ENCODE measurements at regions not wholly inside any gene's neighbourhood (a gene's known extent, or its start where the extent isn't known, plus 50 kb on each side); places are given as distances from the start of the nearest gene placed in this dataset.

DNA sequence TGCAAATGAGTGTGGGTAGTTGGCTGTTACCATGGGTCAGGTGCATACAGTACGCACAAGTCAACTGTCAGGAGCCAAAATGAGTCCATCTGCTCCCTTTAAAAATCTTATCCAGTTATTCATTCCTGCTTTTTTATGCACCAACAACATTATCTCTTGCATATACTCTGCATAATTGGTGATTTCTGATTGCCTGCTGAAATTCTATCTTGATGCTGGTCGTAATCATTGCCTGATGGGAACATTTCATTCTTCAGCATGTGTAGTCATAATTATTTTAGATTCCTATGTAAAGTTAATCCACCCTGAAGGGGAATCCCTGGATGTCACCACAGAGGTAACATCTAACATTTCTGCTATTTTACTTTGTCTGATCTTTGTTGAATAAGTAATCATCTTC, 102.2 kb upstream of the RND3 start:
- Histone ChIP-seq H3K4me1 (ENCODE audit: insufficient read depth, low read length) (peaks cover 45% of the 10 kb centered on the region), H3K9me3 (ENCODE audit: low read depth, low read length) (no peaks in the 10 kb centered on the region)
- no peak for TF ChIP-seq CTCF (IDR thresholded peaks at IDR 0.05; ENCODE audit: extremely low read depth, low read depth, low read length)

GRCh38 chr2:150588506-150588870, 101.0 kb upstream of the RND3 start:
- H3K79me2 ChIP-seq (ENCODE audit: insufficient read depth, low read length) = no peaks in the 10 kb centered on the region
- no peaks in the 10 kb centered on the region for H4K20me1 ChIP-seq (ENCODE audit: insufficient read depth, low read length)
- H3K27me3 ChIP-seq (ENCODE audit: insufficient read depth, low read length) = no peaks in the 10 kb centered on the region
- H3K36me3 ChIP-seq (ENCODE audit: insufficient read depth, low read length) = no peaks in the 10 kb centered on the region
- H3K27ac ChIP-seq (ENCODE audit: low read depth, low read length) = no peak overlapping the region
- no peaks in the 10 kb centered on the region for H3K9me3 ChIP-seq (ENCODE audit: low read depth, low read length)
- H3K4me1 ChIP-seq (ENCODE audit: insufficient read depth, low read length) = peaks cover 45% of the 10 kb centered on the region
- no peak overlapping the region for H3K4me3 ChIP-seq (ENCODE audit: insufficient read depth, low read length)
- no peak for DNase-seq (ENCODE audit: insufficient read length, low spot score, missing footprints)
- no peak for TF ChIP-seq CTCF (IDR thresholded peaks at IDR 0.05; ENCODE audit: extremely low read depth, low read depth, low read length)
- no peak overlapping the region for H3K4me2 ChIP-seq (ENCODE audit: insufficient read depth, low read length)
- no peak overlapping the region for H2AFZ ChIP-seq (ENCODE audit: low read length)

More for the DNA sequence above, 102.2 kb upstream of the RND3 start:
- Histone ChIP-seq H3K4me2 (ENCODE audit: insufficient read depth, low read length) (no peak overlapping the region), H3K4me3 (ENCODE audit: insufficient read depth, low read length) (no peak overlapping the region), H3K27me3 (ENCODE audit: insufficient read depth, low read length) (no peaks in the 10 kb centered on the region), H2AFZ (ENCODE audit: low read length) (no peak overlapping the region), H3K27ac (ENCODE audit: low read depth, low read length) (no peak overlapping the region), H3K79me2 (ENCODE audit: insufficient read depth, low read length) (peaks cover 2% of the 10 kb centered on the region), H4K20me1 (ENCODE audit: insufficient read depth, low read length) (no peaks in the 10 kb centered on the region), H3K36me3 (ENCODE audit: insufficient read depth, low read length) (no peaks in the 10 kb centered on the region)
- no peak for DNase-seq (ENCODE audit: insufficient read length, low spot score, missing footprints)

- Histone ChIP-seq H3K9me3 (ENCODE audit: low read depth, low read length) (no peaks in the 10 kb centered on the region), H3K36me3 (ENCODE audit: insufficient read depth, low read length) (no peaks in the 10 kb centered on the region), H3K27ac (ENCODE audit: low read depth, low read length) (peak overlapping the region; percentile 79), H3K79me2 (ENCODE audit: insufficient read depth, low read length) (no peaks in the 10 kb centered on the region), H3K4me1 (ENCODE audit: insufficient read depth, low read length) (peaks cover 45% of the 10 kb centered on the region), H3K4me2 (ENCODE audit: insufficient read depth, low read length) (peak overlapping the region; percentile 19), H3K4me3 (ENCODE audit: insufficient read depth, low read length) (no peak overlapping the region), H2AFZ (ENCODE audit: low read length) (peak overlapping the region; percentile 31), H3K27me3 (ENCODE audit: insufficient read depth, low read length) (no peaks in the 10 kb centered on the region), H4K20me1 (ENCODE audit: insufficient read depth, low read length) (no peaks in the 10 kb centered on the region)
- no peak for DNase-seq (ENCODE audit: insufficient read length, low spot score, missing footprints)
- no peak for TF ChIP-seq CTCF (IDR thresholded peaks at IDR 0.05; ENCODE audit: extremely low read depth, low read depth, low read length)
Observed at GRCh38 chr2:150587547-150588505, 100.4 kb upstream of the RND3 start.

DNA sequence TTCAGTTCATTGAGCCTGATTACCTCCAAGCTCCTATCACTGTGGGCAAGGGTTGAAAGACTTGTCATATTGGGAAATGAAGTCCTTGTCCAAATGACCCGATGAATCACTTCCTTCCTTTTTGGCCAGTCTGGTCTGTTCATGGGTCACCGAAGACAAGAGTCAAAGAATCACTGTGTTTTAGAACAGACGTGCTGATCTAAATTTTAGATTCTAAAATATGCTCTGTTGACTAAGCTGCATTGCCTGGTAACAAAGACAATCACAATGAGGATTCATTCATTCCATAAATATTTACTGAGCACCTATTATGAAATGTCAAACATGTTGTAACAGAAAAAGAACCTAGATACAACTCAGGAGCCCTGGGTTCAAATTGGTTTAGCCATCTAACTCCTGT, 99.4 kb upstream of the RND3 start:
- peaks cover 40% of the 10 kb centered on the region for H3K4me1 ChIP-seq (ENCODE audit: insufficient read depth, low read length)
- no peaks in the 10 kb centered on the region for H3K9me3 ChIP-seq (ENCODE audit: low read depth, low read length)
- DNase-seq (ENCODE audit: insufficient read length, low spot score, missing footprints) = no peak
- H3K27ac ChIP-seq (ENCODE audit: low read depth, low read length) = peak overlapping the region; percentile 79
- H4K20me1 ChIP-seq (ENCODE audit: insufficient read depth, low read length) = no peaks in the 10 kb centered on the region
- H3K27me3 ChIP-seq (ENCODE audit: insufficient read depth, low read length) = no peaks in the 10 kb centered on the region
- H3K4me3 ChIP-seq (ENCODE audit: insufficient read depth, low read length) = no peak overlapping the region
- H3K36me3 ChIP-seq (ENCODE audit: insufficient read depth, low read length) = no peaks in the 10 kb centered on the region
- no peaks in the 10 kb centered on the region for H3K79me2 ChIP-seq (ENCODE audit: insufficient read depth, low read length)
- no peak for TF ChIP-seq CTCF (IDR thresholded peaks at IDR 0.05; ENCODE audit: extremely low read depth, low read depth, low read length)
- H2AFZ ChIP-seq (ENCODE audit: low read length) = no peak overlapping the region
- H3K4me2 ChIP-seq (ENCODE audit: insufficient read depth, low read length) = no peak overlapping the region

All from osteoblast (primary cell).